ENCODE measurements at regions not wholly inside any gene's neighbourhood (a gene's known extent, or its start where the extent isn't known, plus 50 kb on each side); places are given as distances from the start of the nearest gene placed in this dataset.

DNA sequence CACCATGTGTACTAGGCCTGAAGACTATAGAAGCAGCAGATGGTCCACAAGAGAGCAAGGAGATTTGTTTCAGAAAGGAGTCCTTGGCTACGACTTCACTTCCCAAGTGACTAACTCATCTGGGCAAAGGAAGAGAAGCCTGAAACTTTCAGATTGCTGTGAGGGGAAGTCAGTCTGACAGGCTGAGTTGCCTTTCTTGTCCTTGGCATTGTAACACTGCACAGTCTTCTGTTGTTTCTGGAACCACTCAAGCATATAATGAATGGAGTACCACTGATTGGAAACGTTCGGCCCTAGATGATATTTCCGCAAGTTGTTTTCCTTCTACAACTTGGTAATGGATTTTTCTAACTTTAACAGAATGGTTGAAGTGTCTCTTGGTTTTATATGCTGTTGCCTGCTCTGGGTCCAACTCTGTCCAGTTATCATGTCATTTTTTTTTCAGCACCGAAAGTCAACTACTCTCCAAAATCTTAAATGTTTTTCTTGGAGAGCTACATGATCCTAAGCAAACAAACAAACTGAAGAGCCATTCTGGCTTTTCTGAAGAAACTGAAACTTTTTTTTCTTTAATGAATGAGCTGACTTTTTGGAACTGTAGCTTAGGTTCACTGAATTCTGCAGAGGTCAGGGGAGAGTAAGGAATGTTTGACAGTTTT lies 685.7 kb downstream of the MECOM start:
- DNase-seq: no peak

DNA sequence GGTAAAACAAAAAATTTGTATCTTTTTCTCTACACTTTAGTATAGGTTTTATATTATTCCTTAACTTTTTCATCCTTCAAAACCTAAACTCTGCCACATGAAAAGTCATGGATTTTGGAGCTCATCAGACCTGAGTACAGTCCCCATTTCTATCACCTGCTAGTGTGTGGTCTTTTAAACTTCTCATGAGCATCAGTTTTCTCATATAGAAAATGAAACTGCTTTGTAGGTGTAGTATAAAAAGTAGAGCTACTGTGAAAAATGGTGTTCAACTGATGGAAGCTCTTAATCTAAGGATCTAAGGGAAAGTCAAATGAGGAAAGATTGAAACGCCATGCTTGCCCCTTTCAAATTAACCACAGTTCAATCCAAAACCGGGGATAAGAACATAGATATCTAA lies 686.5 kb downstream of the MECOM start:
- H3K9me3 Mint-ChIP-seq: no peaks in the 10 kb centered on the region
- H3K27me3 Mint-ChIP-seq (ENCODE audit: insufficient read depth): peaks cover 2% of the 10 kb centered on the region; the same call in 1 of the 2 replicates
- no peak overlapping the region for H3K4me3 Mint-ChIP-seq
- no peak for TF ChIP-seq CTCF (IDR thresholded peaks at IDR 0.05)
- no peak for DNase-seq
- no peaks in the 10 kb centered on the region for H3K36me3 Mint-ChIP-seq (ENCODE audit: low read depth)
- no peak overlapping the region for H3K27ac Mint-ChIP-seq
- peaks cover 9% of the 10 kb centered on the region for H3K4me1 Mint-ChIP-seq (ENCODE audit: low read depth)

More for the DNA sequence above, 685.7 kb downstream of the MECOM start:
- Mint-ChIP-seq H3K9me3 (no peaks in the 10 kb centered on the region), H3K4me3 (no peak overlapping the region), H3K27ac (no peak overlapping the region), H3K36me3 (ENCODE audit: low read depth) (no peaks in the 10 kb centered on the region), H3K27me3 (ENCODE audit: insufficient read depth) (peaks cover 2% of the 10 kb centered on the region; the same call in 1 of the 2 replicates), H3K4me1 (ENCODE audit: low read depth) (peaks cover 9% of the 10 kb centered on the region)
- no peak for TF ChIP-seq CTCF (IDR thresholded peaks at IDR 0.05)

GRCh38 chr3:168975576-168975975 lies 687.9 kb downstream of the MECOM start:
- Mint-ChIP-seq H3K27me3 (ENCODE audit: insufficient read depth) (peaks cover 2% of the 10 kb centered on the region; the same call in 1 of the 2 replicates), H3K4me3 (no peak overlapping the region), H3K9me3 (no peaks in the 10 kb centered on the region), H3K27ac (no peak overlapping the region), H3K36me3 (ENCODE audit: low read depth) (no peaks in the 10 kb centered on the region), H3K4me1 (ENCODE audit: low read depth) (peaks cover 9% of the 10 kb centered on the region)
- no peak for DNase-seq
- TF ChIP-seq CTCF (IDR thresholded peaks at IDR 0.05): no peak

DNA sequence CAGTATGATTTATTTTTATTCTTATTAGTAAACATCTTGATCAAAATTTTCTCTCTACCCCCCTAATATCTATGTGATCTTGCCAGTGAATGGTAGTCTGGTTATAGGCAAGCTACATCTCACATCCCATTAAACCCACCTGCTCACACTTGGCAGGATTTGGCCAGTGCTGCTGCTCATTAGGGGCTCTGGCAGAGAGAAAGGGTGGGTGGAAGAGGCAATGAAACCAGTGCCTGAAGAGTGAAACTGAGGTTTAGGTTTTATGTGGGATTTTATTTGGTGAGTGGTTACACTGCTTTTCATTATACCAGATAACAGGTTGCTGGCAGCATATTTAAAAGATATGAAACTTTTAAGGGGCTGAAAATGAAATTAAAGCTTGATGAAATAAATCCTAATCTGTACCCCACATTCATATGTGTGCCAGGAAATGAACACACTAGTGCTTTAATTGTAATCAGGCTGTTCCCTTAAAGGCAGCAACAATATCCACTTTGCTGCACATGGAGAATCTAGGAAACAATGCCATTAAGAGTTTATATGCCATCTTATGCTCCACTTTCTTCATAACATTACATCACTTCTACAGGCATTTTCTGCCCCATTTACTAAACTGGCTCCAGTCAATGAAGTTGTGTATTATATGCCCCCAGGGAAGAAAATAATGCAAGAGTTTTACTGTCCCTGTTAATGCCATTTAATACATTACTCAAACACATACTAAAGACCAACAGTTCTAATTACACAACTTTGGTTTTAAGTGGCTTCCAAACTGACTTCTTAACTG lies 688.7 kb downstream of the MECOM start:
- H3K27me3 Mint-ChIP-seq (ENCODE audit: insufficient read depth): no peaks in the 10 kb centered on the region
- no peak overlapping the region for H3K4me3 Mint-ChIP-seq
- no peak for TF ChIP-seq CTCF (IDR thresholded peaks at IDR 0.05)
- H3K4me1 Mint-ChIP-seq (ENCODE audit: low read depth): peaks cover 9% of the 10 kb centered on the region
- DNase-seq: no peak
- no peaks in the 10 kb centered on the region for H3K9me3 Mint-ChIP-seq
- H3K36me3 Mint-ChIP-seq (ENCODE audit: low read depth): no peaks in the 10 kb centered on the region
- no peak overlapping the region for H3K27ac Mint-ChIP-seq

DNA sequence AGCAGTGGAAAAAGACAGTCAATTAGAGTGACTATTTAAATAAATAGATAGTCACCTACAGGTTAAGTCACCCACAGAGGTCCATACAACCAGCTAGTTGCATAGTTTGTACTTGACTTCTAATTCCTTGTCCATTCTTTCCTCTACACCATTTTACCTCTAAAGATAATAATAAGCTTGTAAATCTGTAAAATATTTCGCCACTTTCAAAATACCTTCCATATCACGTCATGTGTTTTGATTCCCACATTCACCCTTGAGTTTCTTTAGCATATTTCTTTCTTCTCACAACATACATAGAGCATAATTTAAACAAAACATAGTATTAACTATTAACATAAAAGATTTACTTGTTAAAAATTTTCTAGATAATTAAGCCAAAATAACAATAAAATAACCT lies 689.6 kb downstream of the MECOM start:
- TF ChIP-seq CTCF (IDR thresholded peaks at IDR 0.05): no peak
- H3K27ac Mint-ChIP-seq: no peak overlapping the region
- H3K36me3 Mint-ChIP-seq (ENCODE audit: low read depth): no peaks in the 10 kb centered on the region
- peaks cover 9% of the 10 kb centered on the region for H3K4me1 Mint-ChIP-seq (ENCODE audit: low read depth)
- no peaks in the 10 kb centered on the region for H3K9me3 Mint-ChIP-seq
- H3K4me3 Mint-ChIP-seq: no peak overlapping the region
- no peaks in the 10 kb centered on the region for H3K27me3 Mint-ChIP-seq (ENCODE audit: insufficient read depth)
- no peak for DNase-seq
